Neural cell (in vitro differentiated cells): ENCODE measurements at regions not wholly inside any gene's neighbourhood (a gene's known extent, or its start where the extent isn't known, plus 50 kb on each side); places are given as distances from the start of the nearest gene placed in this dataset.

ENCODE experiments used
- EP300 ChIP-seq: fragments of 450-650 bp; conservative IDR thresholded peaks from 2 replicates; pipeline ENCODE4 v1.6.1; 2014; ENCODE audit warnings: antibody characterized with exemption, mild to moderate bottlenecking, moderate library complexity; ENCODE audit not compliant: poor library complexity, severe bottlenecking
- POLR2AphosphoS5 ChIP-seq: IDR thresholded peaks from 2 replicates; pipeline ENCODE4 v1.6.1; 2012
- RAD21 ChIP-seq: fragments of 450-650 bp; conservative IDR thresholded peaks from 2 replicates; pipeline ENCODE4 v1.6.1; 2014; ENCODE audit warnings: antibody characterized with exemption, mild to moderate bottlenecking, moderate library complexity
- TF ChIP-seq, protein P1 (sequence below): fragments of 450-650 bp; IDR thresholded peaks from 2 replicates; pipeline ENCODE4 v1.5.1; 2014; ENCODE audit warnings: antibody characterized with exemption, mild to moderate bottlenecking, moderate library complexity; ENCODE audit not compliant: poor library complexity, severe bottlenecking
- TF ChIP-seq, protein P2 (sequence below): IDR thresholded peaks from 2 replicates; pipeline ENCODE4 v1.6.1; 2012; ENCODE audit warnings: borderline replicate concordance

- TF ChIP-seq, protein P1, sequence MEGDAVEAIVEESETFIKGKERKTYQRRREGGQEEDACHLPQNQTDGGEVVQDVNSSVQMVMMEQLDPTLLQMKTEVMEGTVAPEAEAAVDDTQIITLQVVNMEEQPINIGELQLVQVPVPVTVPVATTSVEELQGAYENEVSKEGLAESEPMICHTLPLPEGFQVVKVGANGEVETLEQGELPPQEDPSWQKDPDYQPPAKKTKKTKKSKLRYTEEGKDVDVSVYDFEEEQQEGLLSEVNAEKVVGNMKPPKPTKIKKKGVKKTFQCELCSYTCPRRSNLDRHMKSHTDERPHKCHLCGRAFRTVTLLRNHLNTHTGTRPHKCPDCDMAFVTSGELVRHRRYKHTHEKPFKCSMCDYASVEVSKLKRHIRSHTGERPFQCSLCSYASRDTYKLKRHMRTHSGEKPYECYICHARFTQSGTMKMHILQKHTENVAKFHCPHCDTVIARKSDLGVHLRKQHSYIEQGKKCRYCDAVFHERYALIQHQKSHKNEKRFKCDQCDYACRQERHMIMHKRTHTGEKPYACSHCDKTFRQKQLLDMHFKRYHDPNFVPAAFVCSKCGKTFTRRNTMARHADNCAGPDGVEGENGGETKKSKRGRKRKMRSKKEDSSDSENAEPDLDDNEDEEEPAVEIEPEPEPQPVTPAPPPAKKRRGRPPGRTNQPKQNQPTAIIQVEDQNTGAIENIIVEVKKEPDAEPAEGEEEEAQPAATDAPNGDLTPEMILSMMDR, result no peak
- no peak for TF ChIP-seq POLR2AphosphoS5
- no peak for TF ChIP-seq EP300
- TF ChIP-seq, protein P2, sequence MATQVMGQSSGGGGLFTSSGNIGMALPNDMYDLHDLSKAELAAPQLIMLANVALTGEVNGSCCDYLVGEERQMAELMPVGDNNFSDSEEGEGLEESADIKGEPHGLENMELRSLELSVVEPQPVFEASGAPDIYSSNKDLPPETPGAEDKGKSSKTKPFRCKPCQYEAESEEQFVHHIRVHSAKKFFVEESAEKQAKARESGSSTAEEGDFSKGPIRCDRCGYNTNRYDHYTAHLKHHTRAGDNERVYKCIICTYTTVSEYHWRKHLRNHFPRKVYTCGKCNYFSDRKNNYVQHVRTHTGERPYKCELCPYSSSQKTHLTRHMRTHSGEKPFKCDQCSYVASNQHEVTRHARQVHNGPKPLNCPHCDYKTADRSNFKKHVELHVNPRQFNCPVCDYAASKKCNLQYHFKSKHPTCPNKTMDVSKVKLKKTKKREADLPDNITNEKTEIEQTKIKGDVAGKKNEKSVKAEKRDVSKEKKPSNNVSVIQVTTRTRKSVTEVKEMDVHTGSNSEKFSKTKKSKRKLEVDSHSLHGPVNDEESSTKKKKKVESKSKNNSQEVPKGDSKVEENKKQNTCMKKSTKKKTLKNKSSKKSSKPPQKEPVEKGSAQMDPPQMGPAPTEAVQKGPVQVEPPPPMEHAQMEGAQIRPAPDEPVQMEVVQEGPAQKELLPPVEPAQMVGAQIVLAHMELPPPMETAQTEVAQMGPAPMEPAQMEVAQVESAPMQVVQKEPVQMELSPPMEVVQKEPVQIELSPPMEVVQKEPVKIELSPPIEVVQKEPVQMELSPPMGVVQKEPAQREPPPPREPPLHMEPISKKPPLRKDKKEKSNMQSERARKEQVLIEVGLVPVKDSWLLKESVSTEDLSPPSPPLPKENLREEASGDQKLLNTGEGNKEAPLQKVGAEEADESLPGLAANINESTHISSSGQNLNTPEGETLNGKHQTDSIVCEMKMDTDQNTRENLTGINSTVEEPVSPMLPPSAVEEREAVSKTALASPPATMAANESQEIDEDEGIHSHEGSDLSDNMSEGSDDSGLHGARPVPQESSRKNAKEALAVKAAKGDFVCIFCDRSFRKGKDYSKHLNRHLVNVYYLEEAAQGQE, result no peak
- TF ChIP-seq RAD21, result no peak
Measured at GRCh38 chr5:42168091-42168670, 243.1 kb downstream of the FBXO4 start.
